SK-N-MC (cell line): ENCODE measurements at regions not wholly inside any gene's neighbourhood (a gene's known extent, or its start where the extent isn't known, plus 50 kb on each side); places are given as distances from the start of the nearest gene placed in this dataset.

Experiments
- EZH2 ChIP-seq: fragments of 200-600 bp; sonication (generic); IDR thresholded peaks from one replicate; pipeline ENCODE4 v1.6.1; 2017; ENCODE audit warnings: antibody characterized with exemption
- POLR2AphosphoS5 ChIP-seq: IDR thresholded peaks from 2 replicates; pipeline ENCODE4 v1.6.1; 2012; ENCODE audit warnings: mild to moderate bottlenecking, low read depth, low read length, borderline replicate concordance

- TF ChIP-seq POLR2AphosphoS5 (no peak), EZH2 (no peak)
These were observed 54.7 kb downstream of the ATXN3L start for GRCh38 chrX:13265111-13265510.
